ENCODE measurements at regions not wholly inside any gene's neighbourhood (a gene's known extent, or its start where the extent isn't known, plus 50 kb on each side); places are given as distances from the start of the nearest gene placed in this dataset.

DNA sequence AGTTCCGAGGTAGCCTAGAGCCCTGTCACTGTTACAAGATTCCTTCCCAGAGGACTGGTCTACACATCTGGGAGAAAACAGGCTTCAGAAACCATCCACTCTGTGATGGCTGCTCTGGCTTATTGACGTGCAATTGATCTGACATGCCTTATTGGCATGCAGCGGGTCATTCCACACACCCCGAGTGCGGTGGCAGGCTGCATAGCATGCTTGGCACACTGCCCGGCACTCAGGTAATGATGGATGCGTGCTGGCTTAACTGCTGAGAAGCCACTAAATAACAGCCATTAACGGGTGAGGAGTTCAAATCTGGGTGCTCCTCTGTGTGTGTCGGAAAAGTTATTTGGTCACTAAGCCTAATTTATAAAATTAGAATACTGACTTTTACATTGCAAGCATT lies 67.9 kb upstream of the CDH4 start:
- TF ChIP-seq, protein P1, sequence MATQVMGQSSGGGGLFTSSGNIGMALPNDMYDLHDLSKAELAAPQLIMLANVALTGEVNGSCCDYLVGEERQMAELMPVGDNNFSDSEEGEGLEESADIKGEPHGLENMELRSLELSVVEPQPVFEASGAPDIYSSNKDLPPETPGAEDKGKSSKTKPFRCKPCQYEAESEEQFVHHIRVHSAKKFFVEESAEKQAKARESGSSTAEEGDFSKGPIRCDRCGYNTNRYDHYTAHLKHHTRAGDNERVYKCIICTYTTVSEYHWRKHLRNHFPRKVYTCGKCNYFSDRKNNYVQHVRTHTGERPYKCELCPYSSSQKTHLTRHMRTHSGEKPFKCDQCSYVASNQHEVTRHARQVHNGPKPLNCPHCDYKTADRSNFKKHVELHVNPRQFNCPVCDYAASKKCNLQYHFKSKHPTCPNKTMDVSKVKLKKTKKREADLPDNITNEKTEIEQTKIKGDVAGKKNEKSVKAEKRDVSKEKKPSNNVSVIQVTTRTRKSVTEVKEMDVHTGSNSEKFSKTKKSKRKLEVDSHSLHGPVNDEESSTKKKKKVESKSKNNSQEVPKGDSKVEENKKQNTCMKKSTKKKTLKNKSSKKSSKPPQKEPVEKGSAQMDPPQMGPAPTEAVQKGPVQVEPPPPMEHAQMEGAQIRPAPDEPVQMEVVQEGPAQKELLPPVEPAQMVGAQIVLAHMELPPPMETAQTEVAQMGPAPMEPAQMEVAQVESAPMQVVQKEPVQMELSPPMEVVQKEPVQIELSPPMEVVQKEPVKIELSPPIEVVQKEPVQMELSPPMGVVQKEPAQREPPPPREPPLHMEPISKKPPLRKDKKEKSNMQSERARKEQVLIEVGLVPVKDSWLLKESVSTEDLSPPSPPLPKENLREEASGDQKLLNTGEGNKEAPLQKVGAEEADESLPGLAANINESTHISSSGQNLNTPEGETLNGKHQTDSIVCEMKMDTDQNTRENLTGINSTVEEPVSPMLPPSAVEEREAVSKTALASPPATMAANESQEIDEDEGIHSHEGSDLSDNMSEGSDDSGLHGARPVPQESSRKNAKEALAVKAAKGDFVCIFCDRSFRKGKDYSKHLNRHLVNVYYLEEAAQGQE (IDR thresholded peaks at IDR 0.05; ENCODE audit: insufficient read depth in 1 of 2, low read depth in 2 of 2, low read length in 2 of 2), result no peak
- TF ChIP-seq SIN3A (IDR thresholded peaks at IDR 0.05; ENCODE audit: borderline replicate concordance, insufficient read depth, low read length) (no peak), TAF1 (IDR thresholded peaks at IDR 0.05; ENCODE audit: borderline replicate concordance, insufficient read depth, low read length) (no peak), POLR2AphosphoS5 (IDR thresholded peaks at IDR 0.05; ENCODE audit: low read depth, low read length) (no peak), FOXP2 (optimal IDR thresholded peaks at IDR 0.05; ENCODE audit: borderline replicate concordance, extremely low read depth, extremely low read length, insufficient read depth) (no peak)

Data from PFSK-1 (cell line).